Skin epidermis (tissue), 12 donors: ENCODE measurements at regions not wholly inside any gene's neighbourhood (a gene's known extent, or its start where the extent isn't known, plus 50 kb on each side); places are given as distances from the start of the nearest gene placed in this dataset.
"Not testable (repeated sequence)": the region's sequence is repeated elsewhere in the genome, so short reads cannot be mapped to it uniquely, and the experiment has no call there.

Experiments used
- H3K27ac ChIP-seq, 21 experiments: fragments of 200-600 bp; sonication (generic) in 11 of 21; one replicate each; pipeline ENCODE4 v1.5.0; 2020; ENCODE audit warnings: mild to moderate bottlenecking in 3 of 21, inconsistent platforms in 2 of 21, moderate library complexity in 2 of 21
- H3K4me3 ChIP-seq, 7 experiments: fragments of 200-600 bp; sonication (generic) in 2 of 7; one replicate each; pipeline ENCODE4 v1.5.0; 2020; ENCODE audit warnings: inconsistent platforms in 2 of 7, mild to moderate bottlenecking in 2 of 7, moderate library complexity in 1 of 7

DNA sequence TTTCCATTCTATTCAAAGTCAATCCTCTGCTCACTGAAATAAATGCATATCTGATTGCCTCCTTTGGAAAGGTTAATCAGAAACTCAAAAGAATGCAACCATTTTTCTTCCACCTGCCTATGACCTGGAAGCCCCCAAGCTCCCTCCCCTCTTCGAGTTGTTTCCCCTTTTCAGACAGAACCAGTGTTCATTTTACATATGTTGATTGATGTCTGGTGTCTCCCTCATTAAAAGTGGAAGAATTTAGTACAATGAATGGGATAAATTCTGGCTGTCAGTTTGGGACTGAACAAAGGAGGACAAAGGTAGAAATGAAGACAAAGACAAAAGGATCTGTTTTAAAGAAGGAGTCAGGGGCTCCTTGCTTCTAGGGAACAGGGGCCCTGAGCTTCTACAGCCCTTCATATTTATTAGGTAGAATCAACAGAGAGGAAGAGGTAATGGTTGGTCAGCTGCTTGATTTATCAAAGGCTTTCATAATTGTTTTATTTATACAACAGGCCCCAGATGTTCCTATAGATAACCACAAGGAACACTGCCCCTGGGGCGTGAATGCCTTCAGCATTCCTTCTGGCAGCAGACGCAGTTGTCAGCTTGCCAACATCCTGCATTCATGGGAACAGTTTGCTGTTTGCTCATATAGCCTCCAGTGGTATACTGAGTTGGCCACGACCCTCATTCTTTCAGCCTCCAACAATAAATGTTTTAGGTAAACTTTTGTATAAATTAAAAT is 949.8 kb upstream of the LRATD1 start:
- Histone ChIP-seq H3K4me3 (no peak overlapping the region), H3K27ac (no peak overlapping the region)

GRCh38 chr2:13686262-13686661 is 946.3 kb upstream of the LRATD1 start:
- no peak overlapping the region for H3K4me3 ChIP-seq
- no peak overlapping the region for H3K27ac ChIP-seq

GRCh38 chr2:13694673-13695072 is 937.8 kb upstream of the LRATD1 start:
- Histone ChIP-seq H3K4me3 (no peak overlapping the region), H3K27ac (no peak overlapping the region)

GRCh38 chr2:13696601-13697000 is 935.9 kb upstream of the LRATD1 start:
- no peak overlapping the region for H3K4me3 ChIP-seq
- H3K27ac ChIP-seq, result no peak overlapping the region

DNA sequence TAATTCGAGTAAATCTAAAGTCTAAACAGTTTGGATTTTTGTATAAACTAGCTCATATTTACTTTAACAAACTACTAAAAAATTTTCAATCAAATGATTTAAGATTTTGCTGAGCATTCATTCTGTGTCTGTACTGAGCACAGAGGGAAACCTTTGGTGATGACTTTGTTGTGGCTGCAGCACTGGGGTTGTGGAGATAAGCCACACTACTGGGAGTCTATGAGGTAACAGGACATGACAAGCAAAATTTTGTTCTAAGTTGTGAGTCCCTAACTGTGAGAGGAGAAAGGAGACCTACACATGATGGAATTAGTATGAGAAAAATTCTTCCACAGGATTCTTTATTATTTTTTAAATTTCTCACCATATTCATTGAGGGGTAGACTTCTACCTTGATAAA is 933.7 kb upstream of the LRATD1 start:
- Histone ChIP-seq H3K4me3 (no peak overlapping the region), H3K27ac (no peak overlapping the region)

DNA sequence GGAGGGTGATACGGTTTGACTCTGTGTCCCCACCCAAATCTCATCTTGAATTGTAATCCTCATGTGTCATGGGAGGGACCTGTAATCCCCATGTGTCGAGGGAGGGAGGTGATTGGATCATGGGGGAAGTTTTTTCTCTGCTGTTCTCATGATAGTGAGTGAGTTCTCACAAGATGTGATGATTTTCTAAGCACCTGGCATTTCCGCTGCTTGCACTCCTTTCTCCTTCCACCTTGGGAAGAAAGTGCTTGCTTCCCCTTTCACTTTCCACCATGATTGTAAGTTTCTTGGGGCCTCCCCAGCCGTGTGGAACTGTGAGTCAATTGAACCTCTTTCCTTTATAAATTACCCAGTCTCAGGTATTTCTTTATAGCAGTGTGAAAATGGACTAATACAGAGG is 932.6 kb upstream of the LRATD1 start:
- not testable (repeated sequence) for H3K27ac ChIP-seq, H3K4me3 ChIP-seq

- Histone ChIP-seq H3K27ac (no peak overlapping the region), H3K4me3 (no peak overlapping the region)
Measured at GRCh38 chr2:13711154-13711553, 921.4 kb upstream of the LRATD1 start.

- H3K27ac ChIP-seq, result no peak overlapping the region
- H3K4me3 ChIP-seq, result no peak overlapping the region
Measured at GRCh38 chr2:13714466-13714865, 918.1 kb upstream of the LRATD1 start.

DNA sequence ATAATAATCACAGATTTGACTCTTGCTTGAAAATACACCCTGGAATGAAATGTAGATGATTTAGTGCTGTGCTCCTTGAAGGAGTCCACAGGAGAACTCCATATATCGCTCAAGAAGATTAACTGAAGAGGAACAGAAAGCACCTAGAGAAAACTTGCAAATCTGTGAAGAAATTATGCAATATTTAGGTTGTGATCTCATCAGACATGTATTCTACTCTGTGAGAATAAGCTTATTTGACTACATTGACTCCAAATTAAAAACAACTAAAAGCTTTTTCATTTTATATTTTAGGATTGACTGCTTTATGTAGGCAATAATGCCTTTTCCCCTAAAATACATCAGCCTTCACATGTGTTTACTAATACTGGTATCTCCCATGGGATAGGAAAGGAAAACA is 906.6 kb upstream of the LRATD1 start:
- Histone ChIP-seq H3K27ac (no peak overlapping the region), H3K4me3 (no peak overlapping the region)

GRCh38 chr2:13745330-13745729 is 887.2 kb upstream of the LRATD1 start:
- Histone ChIP-seq H3K4me3 (no peak overlapping the region), H3K27ac (no peak overlapping the region)

- Histone ChIP-seq H3K27ac (no peak overlapping the region), H3K4me3 (no peak overlapping the region)
Measured at GRCh38 chr2:13751955-13752354, 880.6 kb upstream of the LRATD1 start.

GRCh38 chr2:13758412-13758811 is 874.1 kb upstream of the LRATD1 start:
- no peak overlapping the region for H3K4me3 ChIP-seq
- no peak overlapping the region for H3K27ac ChIP-seq

- H3K4me3 ChIP-seq, result no peak overlapping the region
- no peak overlapping the region for H3K27ac ChIP-seq
Measured at GRCh38 chr2:13768274-13768673, 864.2 kb upstream of the LRATD1 start.

DNA sequence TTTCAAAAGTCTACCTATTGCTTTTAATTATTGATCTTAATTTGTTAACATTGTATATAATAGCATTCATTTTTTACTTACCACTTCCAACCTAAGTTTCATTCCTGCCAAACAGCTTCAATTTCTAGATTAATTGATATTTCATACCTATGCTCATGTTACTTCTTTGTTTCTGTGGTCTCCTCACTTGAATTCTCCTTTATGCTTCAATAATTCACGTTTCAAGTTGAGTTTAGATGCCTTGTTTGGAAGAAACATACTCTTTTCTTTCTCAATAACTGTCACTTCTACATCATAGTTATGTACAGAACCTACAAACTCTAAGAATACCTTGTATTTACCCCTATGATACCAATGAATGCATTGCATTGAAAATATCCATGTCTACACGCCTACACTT is 862.2 kb upstream of the LRATD1 start:
- Histone ChIP-seq H3K4me3 (no peak overlapping the region), H3K27ac (no peak overlapping the region)

- H3K4me3 ChIP-seq, result no peak overlapping the region
- H3K27ac ChIP-seq, result no peak overlapping the region
Measured at GRCh38 chr2:13779996-13780395, 852.5 kb upstream of the LRATD1 start.

DNA sequence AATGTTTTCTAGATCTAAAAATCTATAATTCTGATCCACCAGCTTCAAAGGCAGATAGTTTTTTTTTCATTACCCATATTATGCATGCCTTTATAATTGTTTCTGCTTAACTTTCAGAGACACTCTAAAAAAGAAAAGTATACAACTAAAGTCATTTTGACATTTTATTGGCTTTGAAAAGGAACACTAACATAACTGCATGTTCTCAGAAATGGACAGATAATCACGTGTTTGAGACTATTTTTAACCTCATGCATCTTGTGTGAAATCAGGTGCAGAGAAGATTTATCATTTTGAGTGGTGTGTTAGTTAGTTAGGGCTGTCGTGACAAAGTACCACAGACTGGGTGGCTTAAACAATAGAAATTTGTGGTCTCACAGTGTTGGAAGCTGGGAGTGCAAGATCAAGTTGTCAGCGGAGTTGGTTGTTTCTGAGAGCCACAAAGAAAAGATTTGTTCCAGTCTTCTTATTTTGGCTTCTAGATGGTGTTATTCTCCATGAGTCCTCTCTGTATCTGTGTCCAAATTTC is 841.4 kb upstream of the LRATD1 start:
- H3K27ac ChIP-seq, result no peak overlapping the region
- H3K4me3 ChIP-seq, result no peak overlapping the region

GRCh38 chr2:13806539-13806938 is 826.0 kb upstream of the LRATD1 start:
- no peak overlapping the region for H3K27ac ChIP-seq
- H3K4me3 ChIP-seq, result no peak overlapping the region

DNA sequence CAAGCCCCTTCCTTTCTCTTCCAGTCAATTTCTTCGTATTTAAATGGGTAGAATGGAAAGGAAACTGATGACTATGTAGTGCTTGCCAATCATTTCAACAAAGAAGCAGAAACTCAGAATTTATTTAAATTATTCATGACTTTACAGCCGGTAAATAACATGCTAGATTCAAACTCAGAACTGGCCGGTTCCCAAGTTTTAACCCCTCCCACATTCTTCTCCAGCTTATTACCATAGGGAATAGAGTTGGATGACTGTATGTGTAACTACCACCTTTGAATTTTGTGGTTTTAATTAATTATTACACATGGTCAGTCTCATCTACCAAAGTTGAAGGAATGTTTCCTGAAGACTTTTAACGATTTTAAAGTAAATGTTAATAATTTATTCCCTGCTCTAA is 819.3 kb upstream of the LRATD1 start:
- Histone ChIP-seq H3K27ac (no peak overlapping the region), H3K4me3 (no peak overlapping the region)

DNA sequence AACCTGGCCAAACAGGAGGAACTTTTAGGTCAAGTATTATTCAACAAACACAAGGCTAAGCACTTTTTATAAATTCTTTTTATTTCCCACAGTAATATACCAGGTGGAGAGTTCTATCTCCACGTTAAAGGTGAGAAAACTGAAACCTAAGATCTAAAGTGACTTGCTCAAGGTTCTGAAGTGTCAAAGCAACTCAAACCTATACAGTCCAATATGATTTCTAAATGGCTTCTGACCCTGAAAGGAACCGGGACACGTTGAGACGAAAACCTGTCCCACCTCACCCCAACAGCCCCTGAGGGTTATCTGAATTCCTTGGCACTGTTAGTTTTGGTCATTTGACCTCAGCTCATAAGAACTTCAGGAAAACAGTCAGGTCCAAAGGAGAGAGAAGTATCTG is 814.5 kb upstream of the LRATD1 start:
- H3K27ac ChIP-seq, result no peak overlapping the region
- H3K4me3 ChIP-seq, result no peak overlapping the region

DNA sequence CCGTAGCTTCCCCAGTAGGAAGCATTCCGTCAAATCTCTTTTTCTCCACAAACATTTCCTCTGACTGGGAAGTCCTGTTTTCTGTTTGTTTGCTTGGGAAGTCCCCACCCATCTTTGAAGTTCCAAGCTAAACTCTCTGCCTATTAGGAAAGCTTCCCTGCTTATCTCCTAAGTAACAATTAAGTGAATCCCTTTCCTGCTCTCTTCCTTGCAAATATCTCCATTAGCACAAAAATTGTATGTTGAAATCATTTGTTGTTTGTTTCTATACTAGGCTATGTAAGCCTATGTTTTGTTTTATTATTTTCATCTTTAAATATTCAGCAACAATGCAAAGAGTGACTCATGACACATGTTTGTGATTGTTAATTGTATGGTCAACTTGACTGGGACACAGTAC is 812.6 kb upstream of the LRATD1 start:
- no peak overlapping the region for H3K27ac ChIP-seq
- no peak overlapping the region for H3K4me3 ChIP-seq

GRCh38 chr2:13821255-13821880 is 811.1 kb upstream of the LRATD1 start:
- H3K4me3 ChIP-seq, result no peak overlapping the region
- no peak overlapping the region for H3K27ac ChIP-seq

- Histone ChIP-seq H3K4me3 (no peak overlapping the region), H3K27ac (no peak overlapping the region)
Measured at GRCh38 chr2:13822365-13822764, 810.2 kb upstream of the LRATD1 start.
